WTC11 (cell line): ENCODE measurements at regions not wholly inside any gene's neighbourhood (a gene's known extent, or its start where the extent isn't known, plus 50 kb on each side); places are given as distances from the start of the nearest gene placed in this dataset.

Experiments
- CTCF ChIP-seq: fragments of 200-600 bp; IDR thresholded peaks from 2 replicates; pipeline ENCODE4 v1.8.0; 2022; ENCODE audit warnings: antibody characterized with exemption
- E2F1 ChIP-seq: sonication (generic); formaldehyde crosslinking; IDR thresholded peaks from 2 replicates; pipeline ENCODE4 v1.8.0; 2022; ENCODE audit warnings: mild to moderate bottlenecking, missing genetic modification reagents
- E2F5 ChIP-seq: sonication (generic); formaldehyde crosslinking; IDR thresholded peaks from 2 replicates; pipeline ENCODE4 v1.8.1; 2022; ENCODE audit warnings: mild to moderate bottlenecking, moderate library complexity, missing genetic modification reagents
- ERG ChIP-seq: fragments of 250-450 bp; sonication (Bioruptor Pico); IDR thresholded peaks from 2 replicates; pipeline ENCODE4 v1.8.0; 2021; ENCODE audit warnings: mild to moderate bottlenecking
- MAX ChIP-seq: sonication (generic); formaldehyde crosslinking; IDR thresholded peaks from 2 replicates; pipeline ENCODE4 v1.8.0; 2022; ENCODE audit warnings: mild to moderate bottlenecking, missing genetic modification reagents
- NFYB ChIP-seq: sonication (generic); formaldehyde crosslinking; conservative IDR thresholded peaks from 2 replicates; pipeline ENCODE4 v1.8.0; 2022; ENCODE audit warnings: low read depth, missing genetic modification reagents
- NR3C1 ChIP-seq: sonication (generic); formaldehyde crosslinking; conservative IDR thresholded peaks from 2 replicates; pipeline ENCODE4 v1.8.1; 2023; ENCODE audit warnings: low read depth, mild to moderate bottlenecking, missing genetic modification reagents

- TF ChIP-seq CTCF (no peak), ERG (CRISPR knock-in tag) (no peak), NR3C1 (CRISPR knock-in tag) (no peak), E2F1 (no peak), NFYB (no peak), MAX (CRISPR knock-in tag) (no peak), E2F5 (CRISPR knock-in tag) (no peak)
Observed at GRCh38 chr11:69227271-69227670, 66.7 kb upstream of the MYEOV start.
